Natural killer cell (primary cell): ENCODE measurements at regions not wholly inside any gene's neighbourhood (a gene's known extent, or its start where the extent isn't known, plus 50 kb on each side); places are given as distances from the start of the nearest gene placed in this dataset.
A peak's percentile ranks its signal among the peaks of the same experiment; 100 is the strongest.

Source experiments
- ATAC-seq, 3 donors: fragments of 150-1000 bp in 2 of 3; fragments of 200-7000 bp in 1 of 3; cut with Tn5 transposase; 1 replicate in 1 of 3; 2 replicates in 2 of 3; pipeline ENCODE4 v1.10.0; 2021; ENCODE audit warnings: mild to moderate bottlenecking in 2 of 3, moderate library complexity in 2 of 3
- DNase-seq, 2 donors: peaks; one replicate each; pipeline versions ENCODE4 v3.0.0 to v3.0.0-alpha.2; 2013 to 2021; ENCODE audit warnings: mixed read lengths in 1 of 2
- H3K27ac ChIP-seq: one replicate; pipeline ENCODE4 v1.5.1; 2013; ENCODE audit warnings: mild to moderate bottlenecking, low read length
- H3K27me3 ChIP-seq: one replicate; pipeline ENCODE4 v1.6.1; 2013; ENCODE audit warnings: low read length; ENCODE audit not compliant: control insufficient read depth, insufficient read depth
- H3K36me3 ChIP-seq: one replicate; pipeline ENCODE4 v1.6.1; 2013; ENCODE audit warnings: low read length; ENCODE audit not compliant: control insufficient read depth, insufficient read depth
- H3K4me1 ChIP-seq: one replicate; pipeline ENCODE4 v1.6.1; 2013; ENCODE audit warnings: low read length; ENCODE audit not compliant: control insufficient read depth, insufficient read depth
- H3K4me3 ChIP-seq: one replicate; pipeline ENCODE4 v1.5.1; 2013; ENCODE audit warnings: low read length
- H3K9me3 ChIP-seq: one replicate; pipeline ENCODE4 v1.6.1; 2013; ENCODE audit warnings: low read length; ENCODE audit not compliant: control insufficient read depth, insufficient read depth
- H3K27ac Mint-ChIP-seq, 2 donors: one replicate each; pipeline ENCODE4 v1.8.0; 2022; ENCODE audit warnings: mild to moderate bottlenecking in 2 of 2, mixed read lengths in 2 of 2, moderate library complexity in 1 of 2
- H3K27me3 Mint-ChIP-seq, 2 donors: one replicate each; pipeline ENCODE4 v1.8.0; 2022; ENCODE audit warnings: low read depth in 2 of 2, mixed read lengths in 2 of 2
- H3K36me3 Mint-ChIP-seq: one replicate; pipeline ENCODE4 v1.8.0; 2022; ENCODE audit warnings: mixed read lengths
- H3K4me1 Mint-ChIP-seq, 2 donors: one replicate each; pipeline ENCODE4 v1.8.0; 2022; ENCODE audit warnings: mixed read lengths in 2 of 2
- H3K4me3 Mint-ChIP-seq: one replicate; pipeline ENCODE4 v1.8.0; 2022; ENCODE audit warnings: mild to moderate bottlenecking, moderate library complexity, mixed read lengths
- H3K9me3 Mint-ChIP-seq, 2 donors: one replicate each; pipeline ENCODE4 v1.8.0; 2022; ENCODE audit warnings: mixed read lengths in 2 of 2
- WGBS: methylation state at CpG from one replicate; pipeline ENCODE4 v1.1.7; 2013; ENCODE audit warnings: missing lambda C conversion rate; ENCODE audit not compliant: insufficient coverage; 5-methylcytosine and 5-hydroxymethylcytosine counted together
- intact Hi-C: fragments of 100-400 bp; cut with micrococcal nuclease; formaldehyde crosslinking; loops from one replicate; pipeline ENCODE4 v1.14.2; 2022
- TF ChIP-seq, protein P1 (sequence below): fragments of 200-600 bp; IDR thresholded peaks from one replicate; pipeline ENCODE4 v1.8.0; 2022; ENCODE audit warnings: antibody characterized with exemption

DNA sequence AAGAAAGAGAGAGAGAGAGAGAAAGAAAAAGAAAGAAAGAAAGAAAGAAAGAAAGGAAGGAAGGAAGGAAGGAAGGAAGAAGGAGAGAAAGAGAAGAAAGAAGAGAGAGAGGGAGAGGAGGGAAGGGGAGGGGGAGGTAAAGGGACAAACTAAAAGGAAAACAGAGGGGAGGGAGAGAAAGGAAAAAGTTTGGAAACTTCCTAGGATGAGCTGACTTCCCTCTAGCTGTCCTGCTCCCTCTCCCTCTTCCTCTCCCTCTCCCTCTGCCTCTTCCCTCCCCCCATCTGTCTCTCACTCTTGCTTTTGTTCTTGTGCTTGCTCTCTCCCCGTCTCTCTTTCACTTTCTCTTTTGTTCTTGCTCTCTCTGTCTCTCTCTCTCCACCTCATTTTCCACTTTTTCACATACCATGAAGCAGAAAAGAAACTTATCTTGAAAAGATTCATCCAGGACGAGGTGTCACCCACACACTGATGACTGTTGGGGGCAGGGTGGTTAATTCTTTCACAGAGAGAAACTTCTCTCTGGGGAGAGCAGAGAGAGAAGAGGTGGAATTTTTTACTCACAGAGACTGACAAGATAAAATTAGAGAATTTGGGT lies 56.4 kb upstream of the DUSP22 start:
- DNase-seq: peak in 1 of 2 donors; percentile 81
- Mint-ChIP-seq H3K4me3 (peak overlapping the region; percentile 77), H3K9me3 (no peaks in the 10 kb centered on the region), H3K36me3 (no peaks in the 10 kb centered on the region), H3K27me3 (no peaks in the 10 kb centered on the region), H3K27ac (peak overlapping the region; percentile 73 to 86), H3K4me1 (peaks cover 23 to 24% of the 10 kb centered on the region in 2 donors)
- intact Hi-C loops: loop anchor here (1.0 to 5.0 kb wide), 2 partner anchors 55 to 101 kb away; no protein-coding TSS in a partner anchor
- Histone ChIP-seq H3K27ac (peak overlapping the region; percentile 85), H3K4me1 (peaks cover 23% of the 10 kb centered on the region), H3K9me3 (no peaks in the 10 kb centered on the region), H3K27me3 (no peaks in the 10 kb centered on the region), H3K4me3 (peak overlapping the region; percentile 4), H3K36me3 (no peaks in the 10 kb centered on the region)
- ATAC-seq: peak; percentile 84 to 92 (median 91)
- TF ChIP-seq, protein P1, sequence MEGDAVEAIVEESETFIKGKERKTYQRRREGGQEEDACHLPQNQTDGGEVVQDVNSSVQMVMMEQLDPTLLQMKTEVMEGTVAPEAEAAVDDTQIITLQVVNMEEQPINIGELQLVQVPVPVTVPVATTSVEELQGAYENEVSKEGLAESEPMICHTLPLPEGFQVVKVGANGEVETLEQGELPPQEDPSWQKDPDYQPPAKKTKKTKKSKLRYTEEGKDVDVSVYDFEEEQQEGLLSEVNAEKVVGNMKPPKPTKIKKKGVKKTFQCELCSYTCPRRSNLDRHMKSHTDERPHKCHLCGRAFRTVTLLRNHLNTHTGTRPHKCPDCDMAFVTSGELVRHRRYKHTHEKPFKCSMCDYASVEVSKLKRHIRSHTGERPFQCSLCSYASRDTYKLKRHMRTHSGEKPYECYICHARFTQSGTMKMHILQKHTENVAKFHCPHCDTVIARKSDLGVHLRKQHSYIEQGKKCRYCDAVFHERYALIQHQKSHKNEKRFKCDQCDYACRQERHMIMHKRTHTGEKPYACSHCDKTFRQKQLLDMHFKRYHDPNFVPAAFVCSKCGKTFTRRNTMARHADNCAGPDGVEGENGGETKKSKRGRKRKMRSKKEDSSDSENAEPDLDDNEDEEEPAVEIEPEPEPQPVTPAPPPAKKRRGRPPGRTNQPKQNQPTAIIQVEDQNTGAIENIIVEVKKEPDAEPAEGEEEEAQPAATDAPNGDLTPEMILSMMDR: no peak
- 0% methylated on average over 1 of the region's 2 CpGs for WGBS

- H3K27me3 ChIP-seq: no peaks in the 10 kb centered on the region
- peaks cover 23 to 24% of the 10 kb centered on the region in 2 donors for H3K4me1 Mint-ChIP-seq
- peak overlapping the region; percentile 73 to 86 for H3K27ac Mint-ChIP-seq
- intact Hi-C loops: loop anchor here (1.0 to 5.0 kb wide), 2 partner anchors 55 to 101 kb away; no protein-coding TSS in a partner anchor
- no peaks in the 10 kb centered on the region for H3K36me3 Mint-ChIP-seq
- H3K27ac ChIP-seq: peak overlapping the region; percentile 85
- DNase-seq: no peak
- 97% methylated on average over 6 of the region's 6 CpGs for WGBS
- no peaks in the 10 kb centered on the region for H3K36me3 ChIP-seq
- no peaks in the 10 kb centered on the region for H3K9me3 ChIP-seq
- peaks cover 23% of the 10 kb centered on the region for H3K4me1 ChIP-seq
- H3K4me3 ChIP-seq: no peak overlapping the region
- no peaks in the 10 kb centered on the region for H3K27me3 Mint-ChIP-seq
- peak overlapping the region; percentile 13 for H3K4me3 Mint-ChIP-seq
- no peak for ATAC-seq
- TF ChIP-seq, protein P1: no peak
- H3K9me3 Mint-ChIP-seq: no peaks in the 10 kb centered on the region
These were observed 55.8 kb upstream of the DUSP22 start for GRCh38 chr6:236519-236918.

GRCh38 chr6:240151-240550 lies 52.1 kb upstream of the DUSP22 start:
- H3K9me3 ChIP-seq: no peaks in the 10 kb centered on the region
- Mint-ChIP-seq H3K4me3 (no peak overlapping the region), H3K27ac (no peak overlapping the region), H3K9me3 (no peaks in the 10 kb centered on the region), H3K4me1 (peaks cover 17 to 18% of the 10 kb centered on the region in 2 donors), H3K27me3 (peaks cover 5 to 21% of the 10 kb centered on the region in 2 donors), H3K36me3 (no peaks in the 10 kb centered on the region)
- DNase-seq: no peak
- H3K4me1 ChIP-seq: peaks cover 16% of the 10 kb centered on the region
- H3K4me3 ChIP-seq: no peak overlapping the region
- 93% methylated on average over 3 of the region's 3 CpGs for WGBS
- ATAC-seq: no peak
- H3K27me3 ChIP-seq: no peaks in the 10 kb centered on the region
- H3K27ac ChIP-seq: no peak overlapping the region
- intact Hi-C loops: no loop called here
- H3K36me3 ChIP-seq: no peaks in the 10 kb centered on the region
- TF ChIP-seq, protein P1: no peak
